Endothelial cell of umbilical vein (primary cell): ENCODE measurements at regions not wholly inside any gene's neighbourhood (a gene's known extent, or its start where the extent isn't known, plus 50 kb on each side); places are given as distances from the start of the nearest gene placed in this dataset.
"Not testable (repeated sequence)": the region's sequence is repeated elsewhere in the genome, so short reads cannot be mapped to it uniquely, and the experiment has no call there.

Experiments used
- BruUV-seq: library from RNA; stranded (reverse); fragments of 400-500 nt; replicated peaks from 2 replicates; lab custom pipeline; 2021; lab: Mats Ljungman, UMichigan
- CTCF ChIA-PET: fragments of 300-600, 350-600 bp; sonication (Branson Sonifier 250); formaldehyde crosslinking; loops from one replicate; lab custom pipeline; 2021; ENCODE audit warnings: antibody characterized with exemption, inconsistent platforms; lab: Charles Lee
- POLR2A ChIA-PET: fragments of 300-600, 350-600 bp; sonication (Branson Sonifier 250); formaldehyde crosslinking; loops from one replicate; lab custom pipeline; 2021; ENCODE audit warnings: antibody characterized with exemption, inconsistent platforms; lab: Charles Lee
- DNase-seq: peaks from one replicate; pipeline ENCODE4 v3.0.0-alpha.2; 2011; ENCODE audit warnings: low read depth, low spot score
- FAIRE-seq: peaks from 2 replicates; lab custom pipeline; 2011; peaks lifted over from hg19 to GRCh38; lab: Jason Lieb, UNC
- H2AFZ ChIP-seq: 2 replicates; pipeline ENCODE4 v1.6.0; 2012; ENCODE audit warnings: low read depth, low read length, control low read depth, inconsistent platforms
- H3K27ac ChIP-seq: 2 replicates; pipeline ENCODE4 v1.5.1; 2011; ENCODE audit warnings: low read depth, mild to moderate bottlenecking, control low read depth, low read length, moderate library complexity; ENCODE audit not compliant: insufficient read depth
- H3K27me3 ChIP-seq, 2 experiments: 2 replicates each; pipeline versions ENCODE4 v1.6.0 to v1.6.1; 2011; ENCODE audit warnings: low read length in 2 of 2, mixed read lengths in 1 of 2; ENCODE audit not compliant: control insufficient read depth in 2 of 2, insufficient read depth in 2 of 2
- H3K36me3 ChIP-seq, 2 experiments: 2 replicates in 1 of 2; 3 replicates in 1 of 2; pipeline ENCODE4 v1.5.1; 2011; ENCODE audit warnings: low read length in 2 of 2, mild to moderate bottlenecking in 1 of 2, moderate library complexity in 1 of 2; ENCODE audit not compliant: control insufficient read depth in 2 of 2, insufficient read depth in 2 of 2; ENCODE audit errors: extremely low read depth in 1 of 2
- H3K4me1 ChIP-seq: 3 replicates; pipeline ENCODE4 v1.5.1; 2011; ENCODE audit warnings: mild to moderate bottlenecking, low read length; ENCODE audit not compliant: control insufficient read depth, insufficient read depth; ENCODE audit errors: extremely low read depth
- H3K4me2 ChIP-seq: 2 replicates; pipeline ENCODE4 v1.6.1; 2011; ENCODE audit warnings: low read length, control low read depth, mixed read lengths; ENCODE audit not compliant: insufficient read depth
- H3K4me3 ChIP-seq, 3 experiments: fragments of 200-600 bp in 1 of 3; sonication (generic), shearing (Covaris generic) in 1 of 3; replicated peaks in 1 of 3; 2 replicates each; pipeline ENCODE4 v1.5.1; 2011 to 2016; ENCODE audit warnings: control low read depth in 3 of 3, low read length in 3 of 3, mild to moderate bottlenecking in 2 of 3, inconsistent platforms in 1 of 3, low read depth in 1 of 3, moderate library complexity in 1 of 3; ENCODE audit not compliant: insufficient read depth in 1 of 3
- H3K79me2 ChIP-seq: 2 replicates; pipeline ENCODE4 v1.6.0; 2012; ENCODE audit warnings: low read length, inconsistent platforms; ENCODE audit not compliant: control insufficient read depth, insufficient read depth
- H3K9ac ChIP-seq: replicated peaks from 2 replicates; pipeline ENCODE3; 2011; ENCODE audit warnings: low read length, control low read depth; ENCODE audit not compliant: insufficient read depth; ENCODE audit errors: extremely low read depth
- H3K9me1 ChIP-seq: replicated peaks from 3 replicates; pipeline ENCODE4 v1.6.0; 2011; ENCODE audit warnings: mild to moderate bottlenecking, low read length; ENCODE audit not compliant: control insufficient read depth, insufficient read depth; ENCODE audit errors: extremely low read depth
- H3K9me3 ChIP-seq: replicated peaks from 2 replicates; pipeline ENCODE4 v1.5.1; 2012; ENCODE audit warnings: low read length, inconsistent platforms; ENCODE audit not compliant: control insufficient read depth, insufficient read depth
- H4K20me1 ChIP-seq: replicated peaks from 2 replicates; pipeline ENCODE3; 2011; ENCODE audit warnings: mild to moderate bottlenecking, low read length; ENCODE audit not compliant: control insufficient read depth, insufficient read depth; ENCODE audit errors: extremely low read depth
- FOS ChIP-seq: IDR thresholded peaks from 2 replicates; pipeline ENCODE4 v1.6.1; 2011; ENCODE audit warnings: mild to moderate bottlenecking, low read length, moderate library complexity, borderline replicate concordance; ENCODE audit not compliant: insufficient read depth
- GATA2 ChIP-seq: IDR thresholded peaks from 2 replicates; pipeline ENCODE4 v1.7.0; 2011; ENCODE audit warnings: low read depth, mild to moderate bottlenecking, moderate library complexity, mixed read lengths, low read length; ENCODE audit not compliant: insufficient read length, insufficient read depth
- JUN ChIP-seq: IDR thresholded peaks from 2 replicates; pipeline ENCODE4 v1.6.1; 2011; ENCODE audit warnings: borderline replicate concordance, low read depth; ENCODE audit not compliant: insufficient read length, insufficient read depth
- dilution Hi-C: fragments of 300-500 bp; cut with MboI; formaldehyde crosslinking; loops from one replicate; pipeline ENCODE4 v1.15.0; 2019; ENCODE audit warnings: low sequenced_read_pairs; ENCODE audit not compliant: extremely low pct_ligation_motif_present
- intact Hi-C: fragments of 100-400 bp; cut with micrococcal nuclease; formaldehyde crosslinking; loops from one replicate; pipeline ENCODE4 v1.10.0; 2022

- H3K36me3 ChIP-seq, H3K27ac ChIP-seq, H2AFZ ChIP-seq, H3K4me3 ChIP-seq, H3K4me1 ChIP-seq, BruUV-seq, H3K4me2 ChIP-seq, H3K79me2 ChIP-seq, H3K9me3 ChIP-seq, H3K27me3 ChIP-seq, dilution Hi-C loops, H3K9me1 ChIP-seq, intact Hi-C loops, H3K9ac ChIP-seq, POLR2A ChIA-PET, H4K20me1 ChIP-seq: not testable (repeated sequence)
- FAIRE-seq = peak; percentile 4
- DNase-seq = peak; percentile 30
- CTCF ChIA-PET = interaction anchor here (0.7 kb wide), 1 partner anchor 9 kb away, joined by 3 read pairs; no protein-coding TSS in a partner anchor
- TF ChIP-seq FOS (peak; percentile 31), JUN (peak; percentile 41), GATA2 (peak; percentile 30)
Observed at GRCh38 chr9:38170763-38171537, 101.9 kb upstream of the SHB start.

- H3K27ac ChIP-seq, CTCF ChIA-PET, intact Hi-C loops, H4K20me1 ChIP-seq, H3K4me3 ChIP-seq, POLR2A ChIA-PET, H3K36me3 ChIP-seq, H3K9me1 ChIP-seq, H3K4me1 ChIP-seq, H3K9me3 ChIP-seq, H3K9ac ChIP-seq, H3K27me3 ChIP-seq, BruUV-seq, dilution Hi-C loops, H3K79me2 ChIP-seq, H2AFZ ChIP-seq, FAIRE-seq, H3K4me2 ChIP-seq, DNase-seq: not testable (repeated sequence)
Observed at GRCh38 chr9:38170155-38170554, 101.1 kb upstream of the SHB start.
